ENCODE measurements at regions not wholly inside any gene's neighbourhood (a gene's known extent, or its start where the extent isn't known, plus 50 kb on each side); places are given as distances from the start of the nearest gene placed in this dataset.

- no peaks in the 10 kb centered on the region for H3K9me3 ChIP-seq (ENCODE audit: control insufficient read depth, insufficient read depth, low read length)
- no peak overlapping the region for H3K27ac ChIP-seq (ENCODE audit: low read depth, low read length)
- TF ChIP-seq CTCF (IDR thresholded peaks at IDR 0.05; ENCODE audit: low read depth, low read length) = peak; percentile 83
- ChIA-PET CTCF (interaction anchor here (0.6 to 4.4 kb wide), 37 partner anchors 8 to 984 kb away, joined by 3 to 27 read pairs (median 5); partner anchors contain the start of gene IPO5), POLR2A (interaction anchor here (0.6 kb wide), 1 partner anchor 598 kb away, joined by 3 read pairs; no protein-coding TSS in a partner anchor)
- H3K27me3 ChIP-seq (ENCODE audit: control insufficient read depth, insufficient read depth, low read length) = peaks cover 4% of the 10 kb centered on the region
- DNase-seq (ENCODE audit: low read depth, low spot score) = peak; percentile 66
- H3K4me3 ChIP-seq (ENCODE audit: low read depth, low read length) = no peak overlapping the region
These were observed 97.7 kb upstream of the IPO5 start for GRCh38 chr13:97855570-97856303.

GRCh38 chr13:97856304-97856675 is 97.2 kb upstream of the IPO5 start:
- POLR2A ChIA-PET = interaction anchor here (0.6 kb wide), 1 partner anchor 598 kb away, joined by 3 read pairs; no protein-coding TSS in a partner anchor
- no peak overlapping the region for H3K27ac ChIP-seq (ENCODE audit: low read depth, low read length)
- DNase-seq (ENCODE audit: low read depth, low spot score) = no peak
- CTCF ChIA-PET = interaction anchor here (0.6 to 4.4 kb wide), 36 partner anchors 8 to 983 kb away, joined by 3 to 27 read pairs (median 5); partner anchors contain the start of gene IPO5
- no peak for TF ChIP-seq CTCF (IDR thresholded peaks at IDR 0.05; ENCODE audit: low read depth, low read length)
- no peaks in the 10 kb centered on the region for H3K9me3 ChIP-seq (ENCODE audit: control insufficient read depth, insufficient read depth, low read length)
- peaks cover 4% of the 10 kb centered on the region for H3K27me3 ChIP-seq (ENCODE audit: control insufficient read depth, insufficient read depth, low read length)
- H3K4me3 ChIP-seq (ENCODE audit: low read depth, low read length) = no peak overlapping the region

GRCh38 chr13:97858161-97858560 is 95.3 kb upstream of the IPO5 start:
- no peak for DNase-seq (ENCODE audit: low read depth, low spot score)
- no peaks in the 10 kb centered on the region for H3K9me3 ChIP-seq (ENCODE audit: control insufficient read depth, insufficient read depth, low read length)
- ChIA-PET CTCF (interaction anchor here (1.3 to 4.4 kb wide), 2 partner anchors 53 to 795 kb away, joined by 3 to 27 read pairs; no protein-coding TSS in a partner anchor), POLR2A (no interaction called here)
- no peak for TF ChIP-seq CTCF (IDR thresholded peaks at IDR 0.05; ENCODE audit: low read depth, low read length)
- H3K27ac ChIP-seq (ENCODE audit: low read depth, low read length) = no peak overlapping the region
- no peaks in the 10 kb centered on the region for H3K27me3 ChIP-seq (ENCODE audit: control insufficient read depth, insufficient read depth, low read length)
- H3K4me3 ChIP-seq (ENCODE audit: low read depth, low read length) = no peak overlapping the region

GRCh38 chr13:97866346-97866745 is 87.1 kb upstream of the IPO5 start:
- TF ChIP-seq CTCF (IDR thresholded peaks at IDR 0.05; ENCODE audit: low read depth, low read length) = no peak
- ChIA-PET POLR2A (no interaction called here), CTCF (interaction anchor here (1.6 kb wide), 1 partner anchor 13 kb away, joined by 4 read pairs; no protein-coding TSS in a partner anchor)
- DNase-seq (ENCODE audit: low read depth, low spot score) = no peak
- Histone ChIP-seq H3K27me3 (ENCODE audit: control insufficient read depth, insufficient read depth, low read length) (no peaks in the 10 kb centered on the region), H3K4me3 (ENCODE audit: low read depth, low read length) (no peak overlapping the region), H3K9me3 (ENCODE audit: control insufficient read depth, insufficient read depth, low read length) (peaks cover 6% of the 10 kb centered on the region; the same call in 1 of the 2 replicates), H3K27ac (ENCODE audit: low read depth, low read length) (no peak overlapping the region)

- TF ChIP-seq CTCF (IDR thresholded peaks at IDR 0.05; ENCODE audit: low read depth, low read length) = no peak
- Histone ChIP-seq H3K27me3 (ENCODE audit: control insufficient read depth, insufficient read depth, low read length) (no peaks in the 10 kb centered on the region), H3K4me3 (ENCODE audit: low read depth, low read length) (no peak overlapping the region), H3K27ac (ENCODE audit: low read depth, low read length) (no peak overlapping the region), H3K9me3 (ENCODE audit: control insufficient read depth, insufficient read depth, low read length) (peaks cover 6% of the 10 kb centered on the region; the same call in 1 of the 2 replicates)
- ChIA-PET CTCF (interaction anchor here (1.6 kb wide), 1 partner anchor 13 kb away, joined by 4 read pairs; no protein-coding TSS in a partner anchor), POLR2A (no interaction called here)
- no peak for DNase-seq (ENCODE audit: low read depth, low spot score)
These were observed 86.7 kb upstream of the IPO5 start for GRCh38 chr13:97866751-97867150.

Data from AG04450 (cell line).